Muscle of arm (tissue), 1 donor: ENCODE measurements at regions not wholly inside any gene's neighbourhood (a gene's known extent, or its start where the extent isn't known, plus 50 kb on each side); places are given as distances from the start of the nearest gene placed in this dataset.
"Not testable (repeated sequence)": the region's sequence is repeated elsewhere in the genome, so short reads cannot be mapped to it uniquely, and the experiment has no call there.

ENCODE experiments used
- DNase-seq: peaks from one replicate; pipeline ENCODE4 v3.0.0-alpha.2; 2013

DNA sequence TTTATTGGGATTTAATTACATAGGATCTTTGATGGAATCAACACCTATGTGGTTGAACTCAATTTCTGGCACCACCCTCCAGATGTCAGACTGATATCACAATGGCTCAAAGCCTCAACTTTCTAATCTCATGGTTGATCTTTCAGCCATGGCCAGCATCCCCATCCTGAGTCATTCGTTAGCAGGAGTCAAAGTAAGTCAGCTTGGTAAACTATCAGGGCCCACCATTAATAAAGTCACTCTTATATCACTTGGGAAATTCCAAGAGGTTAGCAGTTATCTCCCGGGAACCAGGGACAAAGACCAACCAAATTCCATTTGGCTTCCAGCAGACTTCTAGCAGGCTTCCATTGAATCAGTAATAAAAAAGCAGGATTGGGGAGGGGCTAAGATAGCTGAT, 50.7 kb upstream of the TNFSF4 start:
- DNase-seq: no peak

DNA sequence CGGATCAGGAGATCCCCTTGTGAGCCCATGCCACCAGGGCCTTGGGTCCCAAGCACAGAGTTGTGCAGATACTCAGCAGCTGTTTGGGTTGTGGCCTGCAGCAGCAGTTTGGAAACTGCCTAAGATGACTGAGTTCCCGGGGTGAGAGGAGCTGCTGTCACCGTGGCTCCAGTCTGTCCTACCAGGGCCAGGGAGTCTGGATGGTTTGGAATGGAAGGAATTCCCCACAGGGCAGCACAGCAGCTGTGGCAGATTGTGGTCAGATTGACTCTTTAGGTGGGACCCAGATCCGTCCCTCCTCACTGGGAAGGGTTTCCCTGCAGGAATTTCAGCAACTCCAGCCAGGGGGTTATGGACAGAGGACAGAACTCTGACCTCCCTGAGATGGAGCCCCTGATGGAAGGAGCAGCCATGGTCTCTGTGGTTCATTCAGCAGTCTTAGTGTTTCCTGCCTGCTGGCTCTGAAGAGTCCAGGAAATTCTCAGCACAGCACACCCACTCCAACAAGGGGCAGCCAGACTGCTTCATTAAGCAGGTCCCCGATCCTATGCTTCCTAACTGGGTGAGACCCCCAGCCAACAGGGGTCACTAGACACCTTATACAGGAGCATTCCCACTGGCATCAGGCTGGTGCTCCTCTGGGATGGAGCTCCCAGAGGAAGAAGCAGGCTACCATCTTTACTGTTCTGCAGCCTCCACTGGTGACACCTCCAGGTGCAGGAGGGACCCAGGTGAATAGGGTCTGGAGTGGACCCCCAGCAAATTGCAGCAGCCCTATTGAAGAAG, 51.5 kb upstream of the TNFSF4 start:
- no peak for DNase-seq

DNA sequence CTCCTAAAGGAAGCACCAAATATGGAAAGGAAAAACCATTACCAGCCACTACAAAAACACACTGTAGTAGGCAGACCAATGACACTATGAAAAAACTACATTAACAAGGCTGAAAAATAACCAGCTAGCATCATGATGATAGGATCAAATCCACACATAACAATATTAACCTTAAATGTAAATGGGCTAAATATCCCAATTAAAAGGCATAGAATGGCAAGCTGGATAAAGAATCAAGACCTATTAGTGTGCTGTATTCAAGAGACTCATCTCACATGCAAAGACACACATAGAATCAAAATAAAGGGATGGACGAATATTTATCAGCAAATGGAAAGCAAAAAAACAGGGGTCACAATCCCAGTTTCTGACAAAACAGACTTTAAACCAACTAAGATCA, 53.2 kb upstream of the TNFSF4 start:
- DNase-seq: not testable (repeated sequence)

DNA sequence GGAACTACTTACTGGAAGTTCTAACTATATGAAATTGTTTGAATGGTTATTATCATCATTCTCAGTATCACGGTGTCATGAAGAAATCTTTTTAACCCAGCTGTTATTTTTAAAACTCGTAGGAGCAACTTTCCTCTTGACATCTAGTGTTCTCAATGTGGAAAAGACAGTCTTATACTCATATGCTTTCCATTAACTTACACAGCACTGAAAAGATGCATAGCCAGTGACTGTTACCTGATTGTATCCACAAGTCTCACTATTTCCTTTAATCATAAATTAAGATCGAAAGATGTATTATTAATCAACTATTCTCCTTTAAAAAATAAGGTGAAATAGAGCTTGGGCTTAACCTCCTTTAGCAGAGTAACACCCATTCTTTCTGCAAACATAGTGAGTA, 59.7 kb upstream of the TNFSF4 start:
- DNase-seq: no peak

DNA sequence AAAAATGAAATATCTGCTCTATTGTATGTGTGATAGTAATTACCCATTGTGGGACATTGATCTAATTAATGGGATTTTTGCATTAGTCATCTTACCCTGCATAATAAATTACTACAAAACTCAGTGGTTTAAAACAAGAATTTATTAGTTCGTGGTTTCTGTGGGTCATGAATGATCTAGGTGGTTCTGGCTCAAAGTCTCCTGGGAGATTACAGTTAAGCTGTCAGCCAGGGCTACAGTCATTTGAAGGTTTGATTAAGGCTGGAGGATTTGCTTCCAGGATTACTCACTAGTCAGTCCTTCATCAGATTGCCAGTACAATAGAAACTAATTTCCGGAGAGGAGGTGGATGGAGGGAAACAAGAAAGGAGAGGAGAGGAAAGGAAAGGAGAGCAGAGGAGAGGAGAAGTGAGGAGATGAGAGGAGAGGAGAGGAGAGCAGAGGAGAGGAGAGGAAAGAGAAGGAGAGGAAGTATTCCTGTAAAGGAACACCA, 60.4 kb upstream of the TNFSF4 start:
- no peak for DNase-seq

DNA sequence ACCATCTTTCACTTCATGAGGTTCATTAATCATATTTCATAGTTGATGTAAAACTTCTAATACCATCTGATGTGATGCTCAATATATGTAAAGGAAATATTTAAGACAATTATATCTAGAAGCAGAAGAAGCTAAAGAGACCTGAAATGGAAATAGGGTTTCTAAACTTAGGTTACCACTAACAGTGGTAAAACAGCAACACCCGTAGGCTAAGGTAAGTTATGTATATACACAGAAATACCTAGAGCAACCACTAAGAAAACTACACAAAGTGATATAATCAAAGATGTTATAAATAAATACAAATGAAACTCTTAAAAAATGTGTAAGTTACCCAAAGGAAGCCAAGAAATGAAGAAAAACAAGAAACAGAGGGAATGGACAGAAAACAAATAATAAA, 61.1 kb upstream of the TNFSF4 start:
- no peak for DNase-seq

DNA sequence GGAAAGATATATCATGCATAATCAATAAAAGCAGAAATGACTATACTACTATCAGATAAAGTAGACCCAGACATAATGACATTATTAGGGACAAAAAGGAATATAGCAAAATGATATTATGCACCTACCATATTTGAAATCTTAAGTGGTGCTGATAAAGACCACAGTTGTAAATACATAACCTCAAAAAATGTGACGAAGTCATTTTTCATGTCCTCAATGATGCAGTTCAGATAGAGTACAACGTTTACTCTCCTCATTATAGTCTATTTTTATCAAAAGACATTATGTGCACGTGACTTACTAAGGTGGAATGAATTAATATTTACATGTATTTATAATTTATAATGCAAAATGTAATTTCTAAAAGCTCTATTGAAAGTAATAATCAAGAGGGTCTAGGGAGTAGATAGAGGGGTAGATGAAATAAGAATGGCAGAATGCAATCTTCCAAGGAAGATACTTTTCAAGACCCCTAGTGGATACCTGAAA, 61.7 kb upstream of the TNFSF4 start:
- no peak for DNase-seq

DNA sequence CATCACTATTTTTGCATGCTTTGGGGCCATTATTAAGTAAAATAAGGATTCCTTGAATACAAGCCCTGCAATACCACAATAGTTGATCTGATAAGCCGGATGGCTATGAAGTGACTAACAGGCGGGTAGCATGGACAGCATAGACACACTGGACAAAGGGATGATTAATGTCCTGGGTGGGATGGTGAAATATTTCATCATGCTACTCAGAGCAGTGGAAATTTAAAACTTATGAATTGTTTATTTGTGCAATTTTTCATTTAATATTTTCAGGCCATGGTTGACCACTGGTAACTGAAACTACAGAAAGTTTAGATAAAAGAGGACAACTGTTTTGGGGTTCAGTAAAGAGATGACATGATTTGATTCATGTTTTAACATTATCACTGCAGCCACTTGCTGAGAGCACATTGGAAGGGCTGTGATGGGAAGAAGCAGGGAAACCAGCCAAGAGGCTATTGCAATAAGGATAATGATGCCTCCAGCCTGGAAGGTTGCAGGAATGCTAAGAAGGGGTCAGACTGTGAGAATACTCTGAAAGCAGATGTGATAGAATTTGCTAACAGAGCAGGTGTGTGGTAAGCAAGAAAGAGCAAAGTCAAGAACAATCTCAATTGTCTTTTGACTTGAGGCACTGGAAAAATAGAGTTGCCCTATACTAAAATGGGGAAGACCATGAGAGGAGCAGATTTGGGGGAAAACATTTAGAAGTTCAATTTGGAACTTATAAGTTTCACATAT, 62.5 kb upstream of the TNFSF4 start:
- DNase-seq: no peak

DNA sequence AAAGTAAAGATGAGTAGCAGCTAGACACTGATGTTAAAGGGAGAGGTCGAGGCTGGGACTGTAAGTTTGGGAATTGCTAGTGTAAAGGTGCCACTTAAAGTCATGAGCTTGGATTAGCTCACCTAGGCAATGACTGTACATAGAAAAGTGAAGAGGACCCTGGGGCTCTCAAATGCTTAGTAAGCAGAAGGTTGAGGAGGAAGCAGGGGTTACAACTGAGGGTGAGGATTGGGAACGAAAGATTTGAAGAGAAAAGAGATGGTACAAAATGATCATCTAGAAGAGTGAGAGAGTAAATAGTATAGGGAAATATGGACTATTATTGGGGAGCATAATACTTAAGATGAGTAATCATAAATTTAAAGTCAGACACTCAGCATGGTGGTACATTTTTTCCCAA, 63.1 kb upstream of the TNFSF4 start:
- no peak for DNase-seq

DNA sequence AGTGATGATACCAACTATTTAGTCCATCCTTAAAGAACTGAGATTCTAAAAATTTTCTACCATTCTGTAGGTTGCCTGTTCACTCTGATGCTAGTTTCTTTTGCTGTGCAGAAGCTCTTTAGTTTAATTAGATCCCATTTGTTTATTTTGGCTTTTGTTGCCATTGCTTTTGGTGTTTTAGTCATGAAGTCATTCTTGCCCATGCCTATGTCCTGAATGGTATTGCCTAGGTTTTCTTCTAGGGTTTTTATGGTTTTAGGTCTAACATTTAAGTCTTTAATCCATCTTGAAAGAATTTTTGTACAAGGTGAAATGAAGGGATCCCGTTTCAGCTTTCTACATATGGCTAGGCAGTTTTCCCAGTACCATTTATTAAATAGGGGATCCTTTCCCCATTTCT, 63.9 kb upstream of the TNFSF4 start:
- DNase-seq: not testable (repeated sequence)

DNA sequence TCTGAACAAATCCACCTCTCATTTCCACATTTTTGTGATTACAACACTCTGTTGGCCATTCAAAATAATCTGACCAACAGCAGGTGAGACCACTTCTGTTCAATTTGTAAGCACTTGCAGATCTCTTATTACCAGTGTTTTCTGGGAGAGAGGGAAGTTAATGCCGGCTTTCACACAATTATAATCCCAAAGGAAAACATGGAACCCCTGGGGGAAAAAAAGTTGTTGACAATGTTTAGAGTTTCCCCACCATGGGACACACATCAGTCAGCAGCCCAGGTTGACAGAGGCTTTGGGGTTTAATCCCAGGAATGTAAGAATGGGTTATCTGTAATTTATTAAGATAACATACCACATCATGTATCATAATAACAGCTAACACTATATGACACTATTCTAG, 68.4 kb upstream of the TNFSF4 start:
- no peak for DNase-seq

DNA sequence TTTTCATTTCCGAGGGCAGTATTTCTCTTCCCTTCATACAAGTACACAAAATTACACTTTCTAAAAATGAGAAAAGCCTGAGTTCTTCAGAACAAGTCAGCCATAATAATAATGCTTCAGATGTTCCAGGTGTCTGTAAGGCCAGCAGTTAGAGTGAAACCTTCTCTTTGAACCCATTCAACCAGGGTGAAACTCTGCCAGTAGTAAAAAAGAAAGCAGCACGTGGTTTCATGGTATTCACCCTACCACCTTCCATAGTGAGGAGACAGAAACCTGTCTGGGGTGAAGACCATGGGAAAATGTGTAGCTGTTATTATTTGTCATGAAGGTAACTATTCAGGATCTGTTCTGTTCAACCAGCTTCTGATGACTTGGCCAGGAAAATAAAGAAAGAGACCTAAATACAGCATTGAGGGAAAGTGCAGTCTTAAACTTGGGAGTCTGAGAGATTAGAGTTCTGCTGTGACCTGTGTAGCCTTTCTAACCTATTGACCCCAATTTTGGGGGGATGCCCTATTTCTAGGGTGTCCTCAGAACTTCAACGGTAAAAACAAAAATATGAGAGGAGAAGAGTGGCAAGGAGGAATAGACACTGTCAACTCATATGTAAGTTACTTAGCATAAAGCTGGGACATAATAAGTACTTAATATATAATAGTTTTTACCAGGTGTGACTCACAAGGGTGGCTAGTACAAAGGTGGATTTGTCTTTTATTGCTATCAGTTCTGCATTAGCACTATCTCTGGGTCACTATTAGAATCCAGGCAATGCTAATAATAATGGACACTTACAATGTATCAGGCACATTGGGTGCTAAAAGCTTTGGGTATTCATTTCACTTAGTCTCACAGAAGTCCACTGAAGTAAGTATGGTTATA, 70.0 kb upstream of the TNFSF4 start:
- no peak for DNase-seq

DNA sequence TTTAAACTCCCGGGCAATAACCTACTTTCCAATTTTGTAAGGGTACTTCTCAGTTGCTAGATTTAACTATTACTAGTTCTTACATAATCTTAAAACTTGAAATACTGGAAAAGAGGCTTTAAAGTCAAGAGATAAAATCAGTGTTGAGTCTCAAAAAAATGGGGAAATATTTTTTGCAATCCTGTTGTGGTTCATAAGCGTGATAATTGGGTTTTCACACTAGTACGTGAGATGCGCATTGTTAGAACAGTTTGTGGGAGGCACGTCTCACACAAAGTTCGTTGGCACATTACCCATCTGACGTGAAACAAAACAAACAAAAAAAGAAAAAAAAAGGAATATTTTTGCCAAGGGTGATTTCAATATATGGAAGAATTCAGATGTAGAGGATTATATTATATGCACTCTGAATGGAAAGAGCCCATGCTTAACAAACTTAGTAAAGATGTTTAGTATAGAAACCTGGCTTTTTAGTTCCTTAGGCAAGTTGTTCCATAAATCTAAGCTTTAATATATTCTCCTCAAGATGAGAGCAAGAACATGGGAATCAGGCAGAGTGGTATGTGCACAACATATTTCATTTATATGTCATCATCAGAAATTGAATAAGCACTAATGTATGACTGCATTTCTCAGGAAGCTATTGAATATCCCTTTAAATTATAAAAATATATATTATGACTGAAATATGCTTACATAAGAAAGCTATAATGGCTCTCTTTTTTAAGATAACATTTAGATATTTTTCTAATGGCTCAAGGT, 73.9 kb upstream of the TNFSF4 start:
- no peak for DNase-seq

DNA sequence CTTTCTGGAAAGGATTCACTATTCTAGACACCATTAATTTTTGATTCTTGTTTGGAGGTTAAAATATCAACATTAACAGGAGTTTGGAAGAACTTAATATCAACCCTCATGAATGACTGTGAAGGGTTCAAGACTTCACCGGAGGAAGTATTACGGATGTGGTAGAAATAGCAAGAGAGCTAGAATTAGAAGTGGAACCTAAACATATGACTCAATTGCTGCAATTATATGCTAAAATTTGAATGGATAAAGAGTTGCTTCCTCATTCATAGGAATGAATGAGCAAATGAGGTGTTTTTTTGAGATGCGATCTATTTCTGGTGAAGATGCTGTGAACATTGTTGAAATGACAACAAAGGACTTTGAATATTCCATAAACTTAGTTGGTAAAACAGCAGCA, 77.9 kb upstream of the TNFSF4 start:
- no peak for DNase-seq

DNA sequence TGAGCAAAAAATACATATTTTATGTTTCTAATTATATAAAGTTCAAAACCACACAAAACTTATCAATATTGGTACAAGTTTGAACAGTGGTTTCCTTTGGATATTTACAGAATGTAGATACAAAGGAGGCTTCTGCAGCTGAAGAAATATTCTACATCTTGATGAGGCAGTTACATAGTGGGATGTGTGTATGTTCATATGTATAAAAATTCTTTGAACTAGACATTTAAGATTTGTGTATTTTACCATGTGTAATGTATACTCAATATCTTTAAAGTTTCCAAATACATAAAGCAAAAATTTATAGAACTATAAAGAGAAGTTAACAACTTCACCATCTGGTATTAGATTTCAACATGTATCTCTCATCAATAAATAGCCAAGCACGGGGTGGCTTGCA, 80.7 kb upstream of the TNFSF4 start:
- no peak for DNase-seq

DNA sequence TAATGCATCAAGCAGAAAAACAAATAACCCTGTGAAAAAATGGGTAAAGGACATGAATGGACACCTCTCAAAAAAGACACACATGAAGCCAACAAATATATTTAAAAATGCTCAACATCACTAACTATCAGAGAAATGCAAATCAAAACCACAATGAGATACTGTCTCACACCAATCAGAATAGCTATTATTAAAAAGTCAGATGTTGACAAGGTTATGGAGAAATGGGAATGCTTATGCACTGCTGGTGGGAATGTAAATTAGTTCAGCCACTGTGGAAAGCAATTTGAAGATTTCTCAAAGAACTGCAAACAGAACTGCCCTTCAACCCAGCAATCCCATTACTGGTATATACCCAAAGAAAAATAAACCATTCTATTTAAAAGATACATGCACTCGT, 86.6 kb upstream of the TNFSF4 start:
- no peak for DNase-seq

DNA sequence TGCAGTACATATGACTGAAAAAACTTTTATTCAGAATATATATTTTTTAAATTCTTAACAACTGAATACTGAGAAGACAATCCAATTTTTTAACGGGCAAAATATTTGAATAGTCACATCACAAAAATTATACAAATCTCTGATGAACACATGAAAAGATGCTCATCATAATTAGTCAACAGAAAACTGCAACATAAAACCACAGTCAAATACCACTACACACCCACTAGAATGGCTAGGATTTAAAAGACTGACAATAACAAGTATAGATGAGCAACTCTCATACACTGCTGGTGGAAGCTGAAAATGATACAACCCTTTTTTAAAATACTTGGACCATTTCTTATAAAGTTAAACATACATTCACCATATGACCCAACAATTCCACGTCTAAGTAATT, 87.7 kb upstream of the TNFSF4 start:
- DNase-seq: no peak

DNA sequence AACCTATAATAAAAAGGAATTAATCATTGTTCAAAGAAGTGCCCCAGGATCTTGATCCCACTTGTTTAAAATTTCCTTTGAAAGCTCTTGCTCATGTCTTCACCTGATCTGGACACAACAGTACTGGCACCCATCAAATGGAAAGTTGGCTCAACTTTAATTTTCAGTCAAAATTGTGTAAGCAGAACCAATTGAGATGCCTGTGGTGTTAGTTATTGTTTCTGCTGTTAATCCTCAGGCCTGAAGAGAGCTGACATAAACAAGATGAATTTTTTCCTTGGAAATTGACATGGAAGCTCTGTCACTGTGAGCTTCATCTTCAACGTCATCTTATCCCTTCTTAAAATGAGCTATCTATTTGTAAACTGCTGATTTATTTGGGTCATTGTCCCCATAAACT, 88.3 kb upstream of the TNFSF4 start:
- no peak for DNase-seq

DNA sequence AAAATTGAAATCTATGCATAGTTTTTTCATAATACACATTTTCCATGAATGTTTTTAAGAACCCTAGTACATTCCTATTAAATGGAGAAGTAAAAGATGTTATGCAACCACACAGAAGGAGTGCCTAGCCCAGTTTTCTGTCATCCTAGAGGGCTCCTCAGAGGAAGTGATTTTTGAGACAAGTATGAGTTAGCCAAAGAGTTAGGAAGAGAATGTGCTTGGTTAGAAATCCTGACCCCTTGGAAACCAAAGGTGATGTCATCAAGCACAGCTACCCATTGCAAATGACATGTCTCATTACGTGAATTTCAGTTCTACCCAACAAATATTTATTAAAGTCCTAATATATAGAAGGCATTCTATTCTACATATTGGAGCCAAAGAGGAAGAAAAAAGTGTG, 88.9 kb upstream of the TNFSF4 start:
- no peak for DNase-seq

DNA sequence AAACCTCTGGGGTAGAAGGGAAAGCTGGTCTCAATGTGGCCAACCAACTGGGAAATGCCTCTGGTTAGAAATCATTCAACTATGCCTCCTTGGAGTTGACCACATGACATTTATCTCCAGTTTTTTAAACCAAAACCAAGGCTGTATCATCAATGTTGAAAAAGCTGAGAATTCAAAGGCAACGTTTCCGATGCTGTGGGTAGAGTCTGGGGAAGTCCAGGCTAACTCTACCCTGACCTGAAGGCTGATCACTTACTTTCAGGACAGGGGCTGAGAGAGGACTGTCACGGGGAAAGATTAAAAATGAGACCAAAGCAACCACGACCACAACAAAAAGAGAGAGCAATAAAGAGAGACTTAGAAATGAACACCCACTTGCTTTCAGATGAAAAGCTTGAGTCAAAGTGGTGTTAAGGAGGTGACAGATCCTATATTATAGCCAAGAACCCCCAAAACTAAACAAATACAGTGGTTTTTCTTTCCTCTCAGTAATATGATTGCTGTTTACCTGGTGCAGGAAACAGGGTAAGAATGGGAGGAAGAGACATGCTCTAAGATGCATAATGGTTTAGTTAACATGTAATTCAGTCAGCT, 90.8 kb upstream of the TNFSF4 start:
- no peak for DNase-seq
